ENCODE measurements at regions not wholly inside any gene's neighbourhood (a gene's known extent, or its start where the extent isn't known, plus 50 kb on each side); places are given as distances from the start of the nearest gene placed in this dataset.

DNA sequence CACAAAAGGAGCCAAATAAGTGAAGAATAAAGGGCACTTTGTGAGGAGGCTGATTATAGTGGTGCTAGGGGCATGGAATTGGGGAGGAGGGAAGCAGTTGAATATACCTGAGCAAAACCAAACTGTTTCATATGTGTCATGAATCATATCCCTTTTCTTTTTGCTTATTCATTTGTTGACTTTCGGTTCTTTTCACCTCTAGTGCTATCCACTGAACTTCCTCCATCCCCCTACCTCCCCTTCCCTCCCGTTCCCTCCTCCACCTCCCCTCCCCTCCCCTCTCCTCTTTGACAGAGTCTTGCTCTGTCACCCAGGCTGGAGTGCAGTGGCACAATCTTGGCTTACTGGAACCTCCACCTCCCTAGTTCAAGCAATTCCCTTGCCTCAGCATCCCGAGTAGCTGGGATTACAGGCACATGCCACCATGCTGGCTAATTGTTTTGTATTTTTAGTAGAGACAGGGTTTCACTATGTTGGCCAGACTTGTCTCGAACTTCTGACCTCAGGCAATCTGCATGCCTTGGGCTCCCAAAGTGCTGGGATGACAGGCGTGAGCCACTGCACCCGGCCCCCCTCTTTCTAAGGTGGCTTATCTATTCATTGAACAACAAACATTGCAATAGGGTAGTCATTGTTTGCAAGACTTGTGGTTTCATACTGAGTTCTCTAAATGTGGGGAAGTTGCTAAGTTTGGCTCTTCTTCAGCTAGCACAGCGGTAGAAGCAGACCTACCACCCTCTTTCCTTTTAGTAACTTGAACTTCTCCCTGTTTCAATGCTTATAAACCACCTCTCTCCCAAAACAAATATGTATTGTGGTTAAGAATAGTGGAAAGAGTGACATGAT lies 150.4 kb upstream of the PRPS1L1 start:
- H3K9ac ChIP-seq (ENCODE audit: low read depth, low read length): no peak overlapping the region
- H3K27ac ChIP-seq (ENCODE audit: low read depth, low read length): no peak overlapping the region
- H3K4me1 ChIP-seq (ENCODE audit: insufficient read depth, low read length): no peaks in the 10 kb centered on the region
- H3K4me3 ChIP-seq (ENCODE audit: low read length): no peak overlapping the region
- no peaks in the 10 kb centered on the region for H3K27me3 ChIP-seq (ENCODE audit: insufficient read depth, low read length)
- no peaks in the 10 kb centered on the region for H3K9me3 ChIP-seq (ENCODE audit: insufficient read depth, low read depth, low read length)
- WGBS: 86% methylated on average over 6 of the region's 7 CpGs
- no peaks in the 10 kb centered on the region for H3K36me3 ChIP-seq (ENCODE audit: insufficient read depth, low read length)

DNA sequence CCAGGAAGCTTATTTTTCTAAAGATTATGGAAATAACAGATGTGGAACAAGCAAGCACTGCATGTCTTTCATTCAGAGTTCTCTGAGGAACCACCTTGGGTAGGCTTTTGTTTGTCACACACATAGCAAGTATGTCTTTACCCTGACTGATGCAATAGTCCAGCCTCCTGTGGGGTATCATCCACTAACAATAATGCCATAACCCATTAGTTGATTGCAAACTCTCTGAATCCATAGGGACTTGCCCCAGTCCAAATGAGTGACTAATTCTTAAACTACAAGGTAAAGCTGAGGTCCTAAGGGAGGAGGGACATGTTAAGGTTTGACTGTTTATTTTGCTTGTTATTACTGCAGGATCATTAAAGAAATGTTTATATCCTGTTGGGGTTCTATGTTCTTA lies 151.4 kb upstream of the PRPS1L1 start:
- Histone ChIP-seq H3K27ac (ENCODE audit: low read depth, low read length) (no peak overlapping the region), H3K4me3 (ENCODE audit: low read length) (no peak overlapping the region), H3K9me3 (ENCODE audit: insufficient read depth, low read depth, low read length) (no peaks in the 10 kb centered on the region), H3K4me1 (ENCODE audit: insufficient read depth, low read length) (no peaks in the 10 kb centered on the region), H3K36me3 (ENCODE audit: insufficient read depth, low read length) (no peaks in the 10 kb centered on the region), H3K9ac (ENCODE audit: low read depth, low read length) (no peak overlapping the region), H3K27me3 (ENCODE audit: insufficient read depth, low read length) (no peaks in the 10 kb centered on the region)

DNA sequence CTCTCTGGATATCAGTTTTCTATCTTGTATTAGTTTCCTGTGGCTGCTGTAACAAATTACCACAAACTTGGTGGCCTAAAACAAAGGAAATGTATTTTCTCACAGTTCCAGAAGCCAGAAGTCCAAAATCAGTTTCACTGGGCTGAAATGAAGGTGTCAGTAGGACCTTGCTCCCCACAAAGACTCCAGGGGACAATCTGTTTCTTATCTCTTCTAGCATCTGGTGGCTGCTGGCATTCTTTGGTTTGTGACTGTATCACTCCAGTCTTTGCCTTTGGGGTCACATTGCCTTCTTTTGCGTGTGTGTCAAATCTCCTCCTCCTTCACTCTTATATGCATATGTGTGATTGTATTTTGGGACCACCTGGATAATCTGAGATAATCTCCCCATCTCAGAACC lies 153.0 kb upstream of the PRPS1L1 start:
- H3K9ac ChIP-seq (ENCODE audit: low read depth, low read length): no peak overlapping the region
- no peak overlapping the region for H3K4me3 ChIP-seq (ENCODE audit: low read length)
- no peak overlapping the region for H3K27ac ChIP-seq (ENCODE audit: low read depth, low read length)
- no peaks in the 10 kb centered on the region for H3K27me3 ChIP-seq (ENCODE audit: insufficient read depth, low read length)
- WGBS: no CpG with 5 or more reads among the region's 1 CpG
- no peaks in the 10 kb centered on the region for H3K36me3 ChIP-seq (ENCODE audit: insufficient read depth, low read length)
- no peaks in the 10 kb centered on the region for H3K9me3 ChIP-seq (ENCODE audit: insufficient read depth, low read depth, low read length)
- H3K4me1 ChIP-seq (ENCODE audit: insufficient read depth, low read length): no peaks in the 10 kb centered on the region

DNA sequence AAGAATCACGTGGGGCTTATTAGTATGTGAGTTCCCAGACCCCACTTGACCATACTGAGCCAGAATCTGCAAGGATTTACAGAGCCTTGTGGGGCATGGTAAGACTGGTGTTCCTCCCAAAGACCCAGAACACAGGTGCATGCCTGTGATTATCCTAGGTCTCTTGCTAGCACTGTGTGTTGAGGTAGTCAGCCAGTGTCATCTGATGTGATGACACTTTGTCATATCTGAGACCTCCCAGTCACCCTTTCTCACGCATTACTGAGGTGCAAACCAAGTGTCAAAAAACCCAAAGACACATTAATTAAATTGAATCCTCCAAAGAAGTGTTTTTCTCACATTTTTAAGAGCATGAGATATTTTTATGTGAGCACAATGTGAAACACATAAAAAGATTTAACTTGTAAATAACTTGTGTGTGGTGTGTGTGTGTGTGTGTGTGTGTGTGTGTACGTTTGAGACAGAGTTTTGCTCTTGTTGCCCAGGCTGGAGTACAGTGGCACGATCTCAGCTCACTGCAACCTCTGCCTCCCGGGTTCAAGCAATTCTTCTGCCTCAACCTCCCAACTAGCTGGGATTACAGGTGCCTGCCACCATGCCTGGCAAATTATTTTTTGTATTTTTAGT lies 162.0 kb upstream of the PRPS1L1 start:
- Histone ChIP-seq H3K9ac (ENCODE audit: low read depth, low read length) (no peak overlapping the region), H3K4me1 (ENCODE audit: insufficient read depth, low read length) (no peaks in the 10 kb centered on the region), H3K27me3 (ENCODE audit: insufficient read depth, low read length) (no peaks in the 10 kb centered on the region), H3K9me3 (ENCODE audit: insufficient read depth, low read depth, low read length) (no peaks in the 10 kb centered on the region), H3K27ac (ENCODE audit: low read depth, low read length) (no peak overlapping the region), H3K4me3 (ENCODE audit: low read length) (no peak overlapping the region), H3K36me3 (ENCODE audit: insufficient read depth, low read length) (no peaks in the 10 kb centered on the region)
- 96% methylated on average over 5 of the region's 5 CpGs for WGBS

DNA sequence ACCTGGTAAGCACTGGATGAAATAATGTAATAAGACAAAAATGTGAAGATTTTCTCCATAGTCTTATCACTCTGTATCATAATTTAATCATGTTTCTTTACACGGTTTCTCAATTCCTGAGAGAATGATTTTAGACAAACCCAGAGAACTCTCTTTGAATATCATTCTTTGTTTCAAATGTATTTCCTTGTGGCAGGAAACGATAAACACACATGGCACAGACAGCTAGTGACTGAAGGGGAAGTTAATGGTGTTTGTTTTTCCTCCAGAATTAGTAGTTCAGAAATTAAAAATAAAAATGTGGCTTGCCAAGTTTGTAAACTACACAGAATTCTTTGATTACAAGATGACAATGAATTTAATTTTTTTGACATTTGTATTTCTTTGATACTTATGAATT lies 163.7 kb upstream of the PRPS1L1 start:
- H3K9ac ChIP-seq (ENCODE audit: low read depth, low read length): no peak overlapping the region
- H3K9me3 ChIP-seq (ENCODE audit: insufficient read depth, low read depth, low read length): no peaks in the 10 kb centered on the region
- no peak overlapping the region for H3K27ac ChIP-seq (ENCODE audit: low read depth, low read length)
- no peaks in the 10 kb centered on the region for H3K27me3 ChIP-seq (ENCODE audit: insufficient read depth, low read length)
- H3K4me3 ChIP-seq (ENCODE audit: low read length): no peak overlapping the region
- H3K36me3 ChIP-seq (ENCODE audit: insufficient read depth, low read length): no peaks in the 10 kb centered on the region
- no peaks in the 10 kb centered on the region for H3K4me1 ChIP-seq (ENCODE audit: insufficient read depth, low read length)
- 95% methylated on average over 2 of the region's 2 CpGs for WGBS

DNA sequence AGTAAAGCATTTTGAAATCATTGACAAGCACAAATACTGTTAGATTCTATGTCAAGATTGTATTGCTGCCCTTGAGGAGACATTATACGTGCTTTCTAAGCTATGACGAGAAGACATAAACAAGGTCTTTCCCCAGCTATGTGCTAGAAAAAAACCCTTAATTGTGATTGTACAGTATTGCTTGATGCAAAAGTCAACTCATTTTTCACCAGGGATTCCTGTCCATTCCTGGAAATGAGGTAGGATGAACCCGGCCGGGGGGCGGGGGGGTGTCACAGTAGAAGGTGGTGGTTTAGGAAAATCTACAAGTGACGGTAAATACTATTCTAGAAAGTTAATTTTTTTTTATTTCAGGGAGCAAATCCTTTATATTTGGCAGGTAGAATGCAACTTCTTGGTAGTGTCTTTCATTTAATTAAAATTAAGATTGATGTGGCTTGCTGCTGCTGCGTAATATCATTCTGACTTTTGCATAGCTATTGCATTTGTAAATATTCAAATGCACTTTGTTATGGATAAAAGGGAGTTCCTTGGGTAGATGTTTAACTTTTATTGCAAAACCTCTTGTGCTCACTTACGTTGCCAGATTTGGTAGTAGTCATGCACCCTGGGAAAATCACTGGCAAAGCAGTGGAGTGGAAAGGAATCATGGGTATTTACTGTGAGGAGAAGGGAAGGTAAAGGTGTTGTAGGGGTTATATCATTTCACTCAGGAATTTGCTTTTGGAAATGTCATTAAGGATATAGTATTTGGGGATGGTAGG lies 164.4 kb upstream of the PRPS1L1 start:
- 97% methylated on average over 8 of the region's 8 CpGs for WGBS
- H3K27me3 ChIP-seq (ENCODE audit: insufficient read depth, low read length): no peaks in the 10 kb centered on the region
- no peaks in the 10 kb centered on the region for H3K36me3 ChIP-seq (ENCODE audit: insufficient read depth, low read length)
- H3K27ac ChIP-seq (ENCODE audit: low read depth, low read length): no peak overlapping the region
- no peak overlapping the region for H3K4me3 ChIP-seq (ENCODE audit: low read length)
- H3K9me3 ChIP-seq (ENCODE audit: insufficient read depth, low read depth, low read length): no peaks in the 10 kb centered on the region
- H3K4me1 ChIP-seq (ENCODE audit: insufficient read depth, low read length): no peaks in the 10 kb centered on the region
- H3K9ac ChIP-seq (ENCODE audit: low read depth, low read length): no peak overlapping the region

DNA sequence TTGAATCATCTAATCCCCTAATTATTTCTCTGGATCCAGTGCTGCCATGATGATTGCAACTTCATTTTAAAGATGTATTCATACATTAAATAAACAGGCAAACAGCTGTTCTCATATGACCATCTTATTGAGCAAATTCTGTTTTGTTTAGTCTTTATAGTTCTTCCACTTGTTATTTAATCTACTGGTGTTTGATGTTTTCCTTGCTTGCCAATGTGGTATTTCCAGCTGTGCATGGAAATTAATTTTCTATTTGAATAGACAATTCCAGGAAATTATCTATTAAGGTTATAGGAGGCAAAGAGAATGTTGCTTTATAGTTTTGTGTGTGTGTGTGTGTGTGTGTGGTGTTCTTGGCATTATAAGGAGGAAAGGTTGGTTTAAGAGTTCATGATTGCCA lies 167.0 kb upstream of the PRPS1L1 start:
- no peak overlapping the region for H3K4me3 ChIP-seq (ENCODE audit: low read length)
- no peak overlapping the region for H3K27ac ChIP-seq (ENCODE audit: low read depth, low read length)
- no peaks in the 10 kb centered on the region for H3K9me3 ChIP-seq (ENCODE audit: insufficient read depth, low read depth, low read length)
- H3K9ac ChIP-seq (ENCODE audit: low read depth, low read length): no peak overlapping the region
- no peaks in the 10 kb centered on the region for H3K36me3 ChIP-seq (ENCODE audit: insufficient read depth, low read length)
- no peaks in the 10 kb centered on the region for H3K27me3 ChIP-seq (ENCODE audit: insufficient read depth, low read length)
- H3K4me1 ChIP-seq (ENCODE audit: insufficient read depth, low read length): no peaks in the 10 kb centered on the region

DNA sequence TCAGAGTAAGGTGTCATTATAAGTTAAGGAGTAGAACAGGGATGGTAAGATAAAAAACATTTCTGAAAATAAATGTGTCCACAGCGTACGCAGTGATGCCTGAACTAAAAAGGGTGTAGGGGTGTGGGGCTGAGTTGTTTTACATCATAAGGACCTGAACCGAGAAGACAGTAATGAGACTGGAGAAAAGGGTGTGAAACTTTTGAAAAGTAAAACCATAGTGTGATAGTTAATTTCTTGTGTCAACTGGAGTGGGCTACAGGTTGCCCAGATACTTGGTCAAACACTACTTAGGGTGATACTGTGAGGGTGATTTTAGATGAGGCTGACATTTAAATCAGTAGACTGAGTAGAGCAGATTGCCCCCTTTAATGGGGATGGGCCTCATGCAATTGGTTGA lies 169.0 kb upstream of the PRPS1L1 start:
- H3K27me3 ChIP-seq (ENCODE audit: insufficient read depth, low read length): no peaks in the 10 kb centered on the region
- no peaks in the 10 kb centered on the region for H3K4me1 ChIP-seq (ENCODE audit: insufficient read depth, low read length)
- no peak overlapping the region for H3K9ac ChIP-seq (ENCODE audit: low read depth, low read length)
- H3K36me3 ChIP-seq (ENCODE audit: insufficient read depth, low read length): no peaks in the 10 kb centered on the region
- H3K9me3 ChIP-seq (ENCODE audit: insufficient read depth, low read depth, low read length): no peaks in the 10 kb centered on the region
- H3K4me3 ChIP-seq (ENCODE audit: low read length): no peak overlapping the region
- no peak overlapping the region for H3K27ac ChIP-seq (ENCODE audit: low read depth, low read length)
- WGBS: 95% methylated on average over 3 of the region's 3 CpGs

DNA sequence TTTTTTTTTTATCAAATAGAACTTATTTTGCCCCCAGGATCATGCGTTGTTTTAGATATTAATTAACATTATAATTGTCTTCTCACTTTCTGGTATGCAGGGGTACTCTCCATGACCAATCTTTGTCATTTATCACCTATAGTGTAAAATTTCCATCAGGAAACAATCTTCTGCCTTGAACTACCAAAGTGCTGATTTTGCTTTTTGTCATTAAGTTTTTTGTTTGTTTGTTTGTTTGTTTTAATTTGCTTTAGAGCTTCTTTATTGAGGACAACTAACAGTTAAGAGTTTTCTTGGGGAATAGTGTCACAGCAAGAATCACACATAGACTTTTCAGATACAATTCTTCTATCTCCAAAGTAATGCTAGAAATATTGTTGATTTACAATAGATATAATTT lies 171.2 kb upstream of the PRPS1L1 start:
- H3K9me3 ChIP-seq (ENCODE audit: insufficient read depth, low read depth, low read length): no peaks in the 10 kb centered on the region
- 60% methylated on average over 1 of the region's 1 CpG for WGBS
- H3K4me3 ChIP-seq (ENCODE audit: low read length): no peak overlapping the region

DNA sequence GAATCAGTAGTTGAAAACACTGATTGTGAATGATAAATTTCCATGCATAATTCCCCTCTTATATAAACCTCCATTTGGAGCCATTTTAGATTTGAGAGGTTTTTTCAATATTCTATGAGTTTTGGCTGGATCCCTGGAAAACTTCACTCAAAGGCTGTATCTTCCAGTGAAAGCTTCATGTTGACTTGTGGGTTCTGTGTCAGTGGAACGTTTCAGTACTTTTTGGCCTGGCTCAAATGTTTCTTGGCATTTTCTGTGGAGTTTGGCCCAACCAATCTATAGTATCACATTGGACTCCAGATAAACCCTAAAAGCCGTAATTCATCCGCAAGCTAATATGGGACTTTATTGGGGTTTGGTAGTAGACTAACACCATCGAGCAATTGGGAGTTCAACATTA lies 172.6 kb upstream of the PRPS1L1 start:
- H3K9me3 ChIP-seq (ENCODE audit: insufficient read depth, low read depth, low read length): no peaks in the 10 kb centered on the region
- H3K36me3 ChIP-seq (ENCODE audit: insufficient read depth, low read length): no peaks in the 10 kb centered on the region
- no peaks in the 10 kb centered on the region for H3K27me3 ChIP-seq (ENCODE audit: insufficient read depth, low read length)
- H3K4me3 ChIP-seq (ENCODE audit: low read length): no peak overlapping the region
- no peak overlapping the region for H3K9ac ChIP-seq (ENCODE audit: low read depth, low read length)
- no peaks in the 10 kb centered on the region for H3K4me1 ChIP-seq (ENCODE audit: insufficient read depth, low read length)
- no peak overlapping the region for H3K27ac ChIP-seq (ENCODE audit: low read depth, low read length)
- 83% methylated on average over 4 of the region's 4 CpGs for WGBS

More for the DNA sequence above, 171.2 kb upstream of the PRPS1L1 start:
- H3K9ac ChIP-seq (ENCODE audit: low read depth, low read length): no peak overlapping the region
- no peaks in the 10 kb centered on the region for H3K36me3 ChIP-seq (ENCODE audit: insufficient read depth, low read length)
- H3K27me3 ChIP-seq (ENCODE audit: insufficient read depth, low read length): no peaks in the 10 kb centered on the region
- H3K4me1 ChIP-seq (ENCODE audit: insufficient read depth, low read length): no peaks in the 10 kb centered on the region
- H3K27ac ChIP-seq (ENCODE audit: low read depth, low read length): no peak overlapping the region

DNA sequence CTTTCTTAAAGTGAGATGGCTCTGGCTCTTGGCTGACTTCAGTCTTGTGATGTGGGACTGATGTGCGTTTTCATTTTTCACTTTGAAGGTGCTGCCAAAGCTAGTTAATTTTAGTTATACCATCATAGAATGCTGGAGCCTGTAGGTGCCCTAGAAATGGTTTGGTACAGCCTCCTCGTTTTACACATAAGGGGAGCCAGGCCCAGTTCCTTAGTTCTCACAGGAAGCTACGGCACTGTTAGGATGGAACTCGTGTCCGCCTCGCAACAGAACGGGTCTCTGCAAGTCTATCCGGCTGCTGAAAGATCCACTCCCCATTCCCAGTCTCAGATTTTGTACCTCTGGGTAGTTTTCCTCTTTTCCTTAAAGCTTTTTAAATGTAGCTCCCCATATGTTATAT lies 173.2 kb upstream of the PRPS1L1 start:
- Histone ChIP-seq H3K36me3 (ENCODE audit: insufficient read depth, low read length) (no peaks in the 10 kb centered on the region), H3K27me3 (ENCODE audit: insufficient read depth, low read length) (no peaks in the 10 kb centered on the region), H3K9ac (ENCODE audit: low read depth, low read length) (no peak overlapping the region), H3K4me1 (ENCODE audit: insufficient read depth, low read length) (no peaks in the 10 kb centered on the region), H3K9me3 (ENCODE audit: insufficient read depth, low read depth, low read length) (no peaks in the 10 kb centered on the region), H3K4me3 (ENCODE audit: low read length) (no peak overlapping the region), H3K27ac (ENCODE audit: low read depth, low read length) (no peak overlapping the region)
- WGBS: 93% methylated on average over 8 of the region's 8 CpGs

All from HUES64 (cell line).